ENCODE measurements at regions not wholly inside any gene's neighbourhood (a gene's known extent, or its start where the extent isn't known, plus 50 kb on each side); places are given as distances from the start of the nearest gene placed in this dataset.
A peak's percentile ranks its signal among the peaks of the same experiment; 100 is the strongest.

GRCh38 chr2:117502121-117502520 lies 312.4 kb upstream of the DDX18 start:
- H3K4me2 ChIP-seq = no peak overlapping the region
- H2AFZ ChIP-seq (replicated peaks) = no peak overlapping the region
- no peaks in the 10 kb centered on the region for H3K36me3 Mint-ChIP-seq

GRCh38 chr2:117512307-117512706 lies 302.2 kb upstream of the DDX18 start:
- peaks cover 10% of the 10 kb centered on the region for H3K9me3 Mint-ChIP-seq
- H3K27ac Mint-ChIP-seq = no peak overlapping the region
- no peak overlapping the region for H3K4me3 Mint-ChIP-seq

More at GRCh38 chr2:117502121-117502520, 312.4 kb upstream of the DDX18 start:
- Mint-ChIP-seq H3K9me3 (no peaks in the 10 kb centered on the region), H3K4me3 (no peak overlapping the region), H3K27me3 (ENCODE audit: insufficient read depth, low read depth) (peaks cover 2% of the 10 kb centered on the region), H3K4me1 (no peaks in the 10 kb centered on the region), H3K27ac (no peak overlapping the region)
- no peak for DNase-seq (ENCODE audit: low spot score)
- H3K9me3 ChIP-seq (ENCODE audit: low read depth) = no peaks in the 10 kb centered on the region
- no peaks in the 10 kb centered on the region for H3F3A ChIP-seq (ENCODE audit: low read depth)
- H3K4me3 ChIP-seq = no peak overlapping the region
- no peaks in the 10 kb centered on the region for H3K27me3 ChIP-seq
- TF ChIP-seq CTCF (IDR thresholded peaks at IDR 0.05) = no peak
- no peaks in the 10 kb centered on the region for H4K20me1 ChIP-seq (ENCODE audit: low read depth)
- H3K9ac ChIP-seq = no peak overlapping the region
- no peaks in the 10 kb centered on the region for H3K4me1 ChIP-seq
- H3K79me2 ChIP-seq (ENCODE audit: low read depth) = no peaks in the 10 kb centered on the region
- no peaks in the 10 kb centered on the region for H3K36me3 ChIP-seq
- H3K27ac ChIP-seq = no peak overlapping the region

GRCh38 chr2:117514371-117514770 lies 300.1 kb upstream of the DDX18 start:
- no peak overlapping the region for H3K27ac Mint-ChIP-seq
- Histone ChIP-seq H3K27ac (no peak overlapping the region), H3K79me2 (ENCODE audit: low read depth) (no peaks in the 10 kb centered on the region), H3K4me2 (no peak overlapping the region), H2AFZ (replicated peaks) (no peak overlapping the region), H3K4me1 (no peaks in the 10 kb centered on the region), H3K4me3 (no peak overlapping the region), H3K9me3 (ENCODE audit: low read depth) (no peaks in the 10 kb centered on the region), H3K27me3 (no peaks in the 10 kb centered on the region), H3F3A (ENCODE audit: low read depth) (no peaks in the 10 kb centered on the region), H3K36me3 (no peaks in the 10 kb centered on the region), H4K20me1 (ENCODE audit: low read depth) (no peaks in the 10 kb centered on the region), H3K9ac (no peak overlapping the region)
- H3K4me1 Mint-ChIP-seq = peaks cover 24% of the 10 kb centered on the region
- DNase-seq (ENCODE audit: low spot score) = no peak
- no peak overlapping the region for H3K4me3 Mint-ChIP-seq
- peaks cover 4% of the 10 kb centered on the region for H3K36me3 Mint-ChIP-seq
- H3K9me3 Mint-ChIP-seq = peaks cover under 1% of the 10 kb centered on the region
- H3K27me3 Mint-ChIP-seq (ENCODE audit: insufficient read depth, low read depth) = peaks cover 2% of the 10 kb centered on the region
- no peak for TF ChIP-seq EZH2 (IDR thresholded peaks at IDR 0.05)
- TF ChIP-seq CTCF (IDR thresholded peaks at IDR 0.05) = no peak
- no peak for TF ChIP-seq EZH2phosphoT487 (IDR thresholded peaks at IDR 0.05)

More at GRCh38 chr2:117512307-117512706, 302.2 kb upstream of the DDX18 start:
- Histone ChIP-seq H3K27me3 (no peaks in the 10 kb centered on the region), H3K4me1 (no peaks in the 10 kb centered on the region), H2AFZ (replicated peaks) (no peak overlapping the region), H3K36me3 (no peaks in the 10 kb centered on the region), H4K20me1 (ENCODE audit: low read depth) (no peaks in the 10 kb centered on the region), H3K4me2 (no peak overlapping the region), H3K4me3 (no peak overlapping the region), H3K79me2 (ENCODE audit: low read depth) (no peaks in the 10 kb centered on the region), H3K9ac (no peak overlapping the region), H3F3A (ENCODE audit: low read depth) (no peaks in the 10 kb centered on the region), H3K27ac (no peak overlapping the region), H3K9me3 (ENCODE audit: low read depth) (no peaks in the 10 kb centered on the region)
- H3K4me1 Mint-ChIP-seq = peaks cover 24% of the 10 kb centered on the region
- TF ChIP-seq EZH2phosphoT487 (IDR thresholded peaks at IDR 0.05) (no peak), CTCF (IDR thresholded peaks at IDR 0.05) (no peak), EZH2 (IDR thresholded peaks at IDR 0.05) (no peak)
- peak; percentile 11 for DNase-seq (ENCODE audit: low spot score)
- H3K36me3 Mint-ChIP-seq = peaks cover 6% of the 10 kb centered on the region
- peaks cover 2% of the 10 kb centered on the region for H3K27me3 Mint-ChIP-seq (ENCODE audit: insufficient read depth, low read depth)

Measured in neural progenitor cell (in vitro differentiated cells).